ENCODE measurements at regions not wholly inside any gene's neighbourhood (a gene's known extent, or its start where the extent isn't known, plus 50 kb on each side); places are given as distances from the start of the nearest gene placed in this dataset.

- DNase-seq: no peak
Measured at GRCh38 chr1:186550832-186551231, 89.9 kb upstream of the PDC start.

- no peak for DNase-seq
Measured at GRCh38 chr1:186541003-186541402, 80.1 kb upstream of the PDC start.

GRCh38 chr1:186540521-186540920 is 79.6 kb upstream of the PDC start:
- DNase-seq: no peak

- peak in 1 of 2 experiments; percentile 0 for DNase-seq
Measured at GRCh38 chr1:186536273-186536890, 75.5 kb upstream of the PDC start.

GRCh38 chr1:186535388-186536133 is 74.6 kb upstream of the PDC start:
- no peak for DNase-seq

- no peak for DNase-seq
Measured at GRCh38 chr1:186534401-186534800, 73.5 kb upstream of the PDC start.

GRCh38 chr1:186532466-186532865 is 71.6 kb upstream of the PDC start:
- DNase-seq: no peak

GRCh38 chr1:186531561-186532165 is 70.7 kb upstream of the PDC start:
- no peak for DNase-seq

GRCh38 chr1:186530109-186530508 is 69.2 kb upstream of the PDC start:
- no peak for DNase-seq

GRCh38 chr1:186519982-186520381 is 59.1 kb upstream of the PDC start:
- no peak for DNase-seq

GRCh38 chr1:186518822-186519381 is 58.0 kb upstream of the PDC start:
- no peak for DNase-seq

- DNase-seq: no peak
Measured at GRCh38 chr1:186518395-186518794, 57.5 kb upstream of the PDC start.

GRCh38 chr1:186514367-186514766 is 53.5 kb upstream of the PDC start:
- DNase-seq: no peak

- no peak for DNase-seq
Measured at GRCh38 chr1:186513526-186513925, 52.6 kb upstream of the PDC start.

GRCh38 chr1:186512698-186513457 is 52.0 kb upstream of the PDC start:
- DNase-seq: no peak

- DNase-seq: no peak
Measured at GRCh38 chr1:186511761-186512637, 51.1 kb upstream of the PDC start.

Measured in NCI-H524 (cell line).